Caki2 (cell line): ENCODE measurements at regions not wholly inside any gene's neighbourhood (a gene's known extent, or its start where the extent isn't known, plus 50 kb on each side); places are given as distances from the start of the nearest gene placed in this dataset.

Experiments used
- DNase-seq: peaks from one replicate; pipeline ENCODE4 v3.0.0-alpha.2; 2015; ENCODE audit warnings: low read depth
- in situ Hi-C: cut with HindIII; loops from 2 replicates; pipeline ENCODE4 v1.10.0; 2016; ENCODE audit warnings: low sequenced_read_pairs, low pct_unique_long_range_greater_than_20kb, mixed read lengths

DNA sequence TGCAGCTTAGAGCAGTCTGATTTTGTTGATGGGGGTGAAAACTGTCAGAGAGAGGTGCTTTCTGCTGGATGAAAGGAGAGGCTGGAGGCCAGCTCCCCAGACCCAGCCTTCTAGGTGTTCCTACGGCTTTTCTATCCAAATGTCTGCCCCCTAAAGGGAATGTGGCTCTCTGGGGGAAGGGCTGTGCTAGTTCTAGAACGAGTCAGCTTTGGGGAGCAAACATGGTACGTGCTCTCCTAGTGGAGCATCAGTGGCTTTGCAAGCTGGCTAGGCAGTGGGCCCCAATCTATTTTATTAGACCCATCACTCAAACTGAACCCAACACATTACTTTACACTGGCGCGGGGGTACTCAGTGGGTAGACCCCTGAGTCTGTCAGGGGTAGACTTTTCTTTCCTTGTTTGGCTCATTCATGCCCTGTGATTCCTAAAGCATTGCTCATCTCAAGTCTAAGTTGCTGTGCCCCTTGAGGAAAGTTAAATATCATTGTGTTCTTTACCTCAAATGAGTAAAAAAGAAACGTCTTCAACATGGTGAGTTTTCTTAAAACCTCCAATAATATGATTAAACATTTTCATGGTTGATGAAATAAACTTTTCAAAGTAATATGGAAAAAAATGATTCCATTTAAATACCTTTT is 254.9 kb downstream of the DLEU7 start:
- in situ Hi-C loops, result no loop called here
- DNase-seq, result no peak

DNA sequence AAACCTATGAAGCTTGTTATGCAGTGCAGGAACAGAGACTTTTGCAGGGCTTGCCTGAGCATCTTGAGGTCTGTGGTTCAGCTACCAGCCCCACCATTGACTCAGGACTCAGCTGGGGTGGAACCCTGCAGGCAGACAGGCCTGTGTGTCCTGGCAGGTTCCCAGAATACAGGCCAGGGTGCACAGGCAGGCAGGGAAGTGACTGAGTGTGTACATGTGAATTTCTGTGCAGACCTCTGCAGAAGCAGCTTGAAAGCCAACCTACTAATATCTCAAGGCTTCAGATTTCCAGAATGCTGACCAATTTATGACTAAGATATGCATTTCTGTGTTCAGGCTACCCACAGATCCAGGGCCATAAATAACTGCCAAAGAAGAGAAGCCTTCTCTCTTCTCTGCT is 254.4 kb downstream of the DLEU7 start:
- DNase-seq, result peak; percentile 12
- in situ Hi-C loops, result no loop called here

DNA sequence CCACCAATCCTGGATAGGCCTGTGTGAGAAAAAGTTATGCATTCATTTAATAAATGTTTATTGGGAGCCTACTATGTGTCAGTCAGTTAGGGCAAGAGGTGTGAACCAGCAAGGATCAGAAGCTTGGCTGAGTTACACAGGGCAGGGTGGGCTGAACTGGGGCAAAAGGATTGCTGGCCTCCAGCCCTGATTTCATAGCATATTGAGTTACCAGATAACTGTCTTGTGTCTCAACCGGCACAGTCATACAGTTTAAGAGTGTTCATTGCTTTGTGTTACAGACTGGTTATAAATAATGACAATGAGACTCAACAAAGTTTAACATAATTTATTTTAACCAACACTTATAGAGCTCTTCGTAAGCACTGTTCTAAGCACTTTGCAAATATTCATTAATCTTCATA is 253.8 kb downstream of the DLEU7 start:
- in situ Hi-C loops, result no loop called here
- DNase-seq, result peak; percentile 22

DNA sequence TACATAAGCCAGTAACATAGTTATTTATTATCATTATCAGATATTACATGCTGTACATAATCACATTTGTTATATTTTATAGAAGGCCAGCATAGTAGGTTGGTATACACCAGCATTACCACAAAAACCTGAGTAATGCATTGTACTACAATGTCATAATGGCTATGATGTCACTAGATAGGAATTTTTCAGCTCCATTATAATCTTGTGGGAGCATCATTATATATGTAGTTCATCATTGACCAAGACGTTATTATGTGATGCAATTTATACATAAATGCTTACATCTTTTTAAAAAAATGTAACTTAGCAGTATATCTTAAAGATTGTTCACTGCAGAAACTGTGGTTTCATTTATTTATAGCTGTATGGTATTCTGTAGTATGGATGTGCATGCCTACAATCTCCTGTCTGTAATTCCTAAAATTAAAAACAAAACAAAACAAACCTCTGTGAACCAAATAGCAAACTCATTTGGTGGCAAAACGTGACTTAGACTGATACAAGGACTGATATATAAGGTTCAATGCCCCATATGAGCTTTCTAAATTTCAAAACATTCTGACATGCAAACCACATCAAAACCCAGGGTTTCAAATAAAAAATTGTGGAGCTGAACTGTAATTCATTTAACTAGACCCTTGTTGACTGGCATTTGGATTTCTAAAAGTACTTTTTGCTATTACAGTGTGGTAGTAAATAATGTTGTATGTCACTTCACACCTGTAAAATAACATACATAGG is 250.9 kb downstream of the DLEU7 start:
- in situ Hi-C loops, result no loop called here
- DNase-seq, result peak; percentile 25

DNA sequence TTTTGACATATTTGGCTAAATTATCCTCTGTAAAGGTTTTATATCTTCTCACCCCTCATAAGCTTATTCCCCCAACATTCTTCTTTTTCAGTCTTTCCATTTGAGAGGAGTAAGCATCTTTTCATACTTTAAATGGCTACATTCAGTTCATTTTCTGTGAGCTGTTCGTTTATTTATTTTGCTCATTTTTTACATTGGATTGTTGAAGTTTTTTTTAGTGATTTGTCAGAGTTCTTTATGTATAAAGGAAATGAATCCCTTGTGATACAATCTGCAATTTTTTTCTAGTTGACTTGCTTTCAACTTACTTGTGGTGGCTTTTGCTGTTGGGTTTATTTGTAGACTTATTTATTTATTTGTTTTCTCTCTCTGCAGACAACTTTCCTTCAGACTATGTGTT is 250.3 kb downstream of the DLEU7 start:
- in situ Hi-C loops, result no loop called here
- no peak for DNase-seq

DNA sequence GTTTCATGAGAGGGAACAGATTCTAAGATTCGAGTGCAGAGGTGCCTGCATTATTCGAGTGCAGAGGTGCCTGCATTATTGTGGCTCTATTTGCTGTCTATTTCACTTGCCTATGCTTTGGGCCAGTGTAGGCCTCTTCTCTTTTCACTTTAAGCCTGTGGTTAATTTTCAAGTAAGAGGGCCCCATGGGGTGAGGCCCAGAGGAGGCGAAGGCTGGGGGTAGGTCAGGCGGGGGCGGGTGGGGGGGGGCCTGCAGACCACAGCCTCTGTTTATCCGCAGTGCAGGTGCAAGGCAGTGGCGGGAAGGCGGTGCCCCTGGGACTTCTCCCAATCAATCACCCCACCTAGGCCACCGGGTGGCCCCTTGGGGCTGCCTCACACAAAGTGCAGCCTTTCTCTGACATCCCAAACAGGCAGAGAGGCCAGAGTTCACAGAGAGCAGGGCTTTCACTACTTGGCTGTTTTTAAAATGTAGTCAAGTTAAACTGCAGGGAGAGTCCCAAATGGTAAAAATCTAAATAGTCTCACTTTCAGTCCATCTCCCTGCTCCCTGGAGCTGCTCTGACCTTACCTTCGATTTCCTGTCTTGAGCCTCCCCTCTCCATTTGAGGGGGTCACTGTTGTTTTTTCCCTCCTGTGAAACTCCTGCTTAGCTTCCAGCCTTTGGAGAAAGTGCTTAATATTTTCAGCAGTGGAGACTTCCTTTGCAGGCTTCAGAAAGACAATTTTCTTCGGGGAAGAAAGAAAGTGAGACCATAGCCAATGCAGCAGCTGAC is 249.0 kb downstream of the DLEU7 start:
- in situ Hi-C loops, result no loop called here
- no peak for DNase-seq

DNA sequence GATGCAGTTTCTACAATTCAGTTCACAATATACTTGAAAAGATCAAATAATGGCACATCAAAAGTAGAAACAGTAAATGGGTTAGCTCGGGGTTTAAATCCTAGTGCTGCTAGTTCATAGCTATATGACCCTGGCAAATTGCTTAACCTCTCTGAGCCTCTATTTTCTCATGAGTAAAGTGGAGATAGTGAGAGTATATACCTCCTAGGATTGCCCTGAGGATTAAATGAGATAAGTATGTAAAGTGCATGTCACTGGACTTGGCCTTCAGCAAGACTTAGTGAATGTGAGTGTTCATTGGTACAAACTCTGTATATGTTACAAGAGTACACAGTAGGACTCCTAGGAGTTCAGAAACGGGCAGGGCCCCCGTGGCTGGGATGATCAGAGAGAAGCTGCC is 248.3 kb downstream of the DLEU7 start:
- in situ Hi-C loops, result no loop called here
- DNase-seq, result no peak

DNA sequence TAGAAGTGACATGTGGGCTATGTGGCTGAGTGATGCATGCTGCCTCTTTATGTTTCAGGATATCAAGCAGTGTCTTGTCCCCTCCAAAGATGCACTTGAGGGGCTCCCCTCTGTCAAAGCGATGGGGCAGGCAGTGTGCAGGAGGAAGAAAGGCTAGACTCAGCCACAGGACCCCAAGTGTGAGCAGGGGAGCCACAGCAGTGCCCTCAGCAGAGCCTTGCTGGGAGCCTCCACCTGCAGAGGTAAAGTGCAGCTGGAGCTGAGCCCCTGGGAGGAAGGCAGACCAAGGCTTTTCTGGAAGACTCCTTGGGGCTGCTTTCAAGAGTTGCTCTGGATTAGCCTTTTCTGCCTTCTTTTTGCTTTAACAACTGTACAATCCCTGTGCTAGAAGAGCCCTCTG is 247.3 kb downstream of the DLEU7 start:
- in situ Hi-C loops, result no loop called here
- DNase-seq, result no peak

DNA sequence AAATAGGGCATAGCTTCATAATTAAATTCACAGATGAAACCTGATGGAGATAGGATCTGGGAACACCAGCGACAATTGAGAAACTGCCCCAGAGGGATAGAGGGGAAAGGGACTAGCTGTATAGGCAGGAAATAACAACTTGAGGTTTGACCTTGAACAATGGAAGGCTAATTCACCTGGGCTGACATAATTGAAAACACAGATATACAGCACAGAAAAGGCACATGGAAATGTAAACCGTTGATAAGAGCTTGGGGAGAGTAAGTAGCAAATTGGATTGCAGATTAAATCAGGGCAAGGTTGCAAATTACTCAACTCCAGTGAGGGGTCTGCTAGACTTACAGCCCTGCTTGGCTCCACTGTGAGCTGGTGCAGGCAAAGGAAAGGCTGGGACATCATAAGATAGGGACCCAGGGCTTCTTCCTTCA is 246.7 kb downstream of the DLEU7 start:
- DNase-seq, result no peak
- in situ Hi-C loops, result no loop called here

DNA sequence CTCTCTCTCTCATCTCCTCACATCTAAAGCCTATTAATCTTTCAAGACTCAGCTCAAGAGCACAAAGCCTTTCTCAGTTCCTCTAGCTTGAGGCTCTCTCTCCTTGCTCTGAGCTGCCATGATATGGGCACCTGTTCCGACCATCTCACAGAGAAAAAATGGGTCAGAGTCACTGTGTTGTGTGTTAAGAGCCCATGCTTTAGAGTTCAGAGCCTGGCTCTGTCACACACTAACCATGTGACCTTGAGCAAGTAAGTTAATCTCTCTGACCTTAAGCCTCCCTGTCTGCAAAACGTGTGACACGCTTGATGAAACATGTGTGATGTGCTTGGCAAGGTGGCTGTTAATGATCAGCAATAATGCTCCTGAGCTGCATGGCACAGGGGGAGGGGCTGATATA is 245.2 kb downstream of the DLEU7 start:
- in situ Hi-C loops, result no loop called here
- DNase-seq, result peak; percentile 51

DNA sequence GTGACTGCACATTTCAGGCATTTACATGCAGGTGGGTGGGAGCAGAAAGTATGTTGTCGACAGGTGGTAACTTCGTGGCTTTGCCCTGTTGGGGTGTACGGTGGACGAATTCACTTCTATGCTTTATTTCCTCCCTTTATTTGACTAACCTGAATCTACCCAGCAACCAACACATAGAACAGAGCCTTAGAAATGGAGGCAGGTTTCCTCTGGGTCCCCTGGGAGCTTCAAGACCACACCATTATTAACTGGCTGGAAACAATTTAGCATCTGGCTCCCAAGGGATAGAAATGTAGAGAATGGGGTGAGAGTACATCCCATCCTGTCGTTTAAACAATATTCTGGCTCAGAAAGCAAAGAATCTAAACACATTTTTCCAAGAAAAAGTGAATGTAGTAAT is 244.4 kb downstream of the DLEU7 start:
- no peak for DNase-seq
- in situ Hi-C loops, result no loop called here

DNA sequence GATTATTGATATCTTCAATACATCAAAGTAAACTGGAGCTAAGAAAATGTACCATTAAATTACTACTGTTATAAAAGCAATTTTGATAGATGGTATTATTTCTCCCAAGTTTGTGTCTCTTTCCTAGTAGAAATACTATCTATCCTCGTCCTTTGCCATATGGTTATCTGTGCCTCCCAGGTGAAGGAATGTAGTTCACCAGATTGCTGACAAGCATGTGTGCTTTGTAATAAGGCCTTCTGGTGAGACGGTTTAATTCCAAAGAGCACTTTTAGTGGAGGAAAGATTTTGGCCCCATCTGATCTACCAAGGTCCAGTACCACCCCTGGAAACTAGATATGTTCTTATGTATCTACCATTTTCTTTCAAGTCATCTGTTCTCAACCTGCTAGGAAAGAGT is 243.6 kb downstream of the DLEU7 start:
- DNase-seq, result no peak
- in situ Hi-C loops, result no loop called here

DNA sequence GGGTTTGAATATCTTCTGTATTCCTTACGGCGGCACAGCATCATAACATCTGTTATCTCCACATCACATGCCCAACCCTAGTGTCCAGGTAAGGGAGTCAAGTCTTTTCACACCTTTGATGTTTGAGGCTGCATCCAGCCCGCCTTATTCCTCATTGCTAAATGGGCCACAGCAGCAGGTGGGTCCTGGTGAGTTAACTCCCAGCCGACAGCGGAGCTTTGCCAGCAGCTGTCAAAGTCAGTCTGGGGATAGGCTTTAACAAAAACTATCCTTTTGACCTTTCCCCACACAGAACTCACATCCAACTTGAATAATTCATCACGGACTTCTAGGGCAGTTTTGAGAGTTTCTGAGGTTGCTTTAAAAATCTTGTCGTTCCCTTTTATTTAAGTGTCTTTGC is 235.1 kb downstream of the DLEU7 start:
- no peak for DNase-seq
- in situ Hi-C loops, result no loop called here

DNA sequence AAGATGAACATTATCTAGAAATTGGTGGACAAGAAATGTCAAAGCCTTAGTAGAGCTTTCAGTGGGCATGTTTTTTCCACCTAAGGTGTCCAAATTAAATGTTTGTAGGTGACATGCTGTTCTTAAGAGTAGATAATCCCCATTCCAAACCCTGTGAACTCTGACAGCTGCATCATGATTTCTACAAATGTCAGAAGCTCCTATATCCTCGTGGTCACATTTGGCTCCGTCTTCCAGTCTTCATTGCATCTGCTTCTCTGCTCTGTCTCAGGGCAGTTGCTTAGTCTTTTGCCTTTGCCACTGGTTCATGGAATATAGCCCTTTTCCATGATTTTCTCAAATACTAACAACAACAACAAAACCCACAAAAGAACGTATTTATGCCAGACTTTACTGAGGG is 234.5 kb downstream of the DLEU7 start:
- no peak for DNase-seq
- in situ Hi-C loops, result no loop called here

DNA sequence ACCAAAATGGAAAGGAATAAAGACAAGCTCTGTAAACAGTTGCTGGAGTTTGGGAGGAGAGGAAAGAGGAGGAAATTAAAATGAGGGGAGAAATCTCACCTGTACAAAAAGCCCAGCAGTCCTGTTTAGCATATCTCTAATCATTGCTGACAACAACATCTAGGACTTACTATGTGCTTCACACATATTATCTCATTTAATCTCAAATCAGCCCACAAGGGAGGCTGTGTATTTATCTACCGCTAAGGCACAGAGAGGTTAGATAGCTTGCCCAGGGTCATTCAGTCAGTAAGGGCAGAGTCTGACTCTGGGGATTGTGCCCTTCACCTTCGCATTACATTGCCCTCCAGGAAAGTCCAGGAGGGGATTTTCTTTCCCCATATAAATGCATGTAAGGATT is 233.3 kb downstream of the DLEU7 start:
- no peak for DNase-seq
- in situ Hi-C loops, result no loop called here

DNA sequence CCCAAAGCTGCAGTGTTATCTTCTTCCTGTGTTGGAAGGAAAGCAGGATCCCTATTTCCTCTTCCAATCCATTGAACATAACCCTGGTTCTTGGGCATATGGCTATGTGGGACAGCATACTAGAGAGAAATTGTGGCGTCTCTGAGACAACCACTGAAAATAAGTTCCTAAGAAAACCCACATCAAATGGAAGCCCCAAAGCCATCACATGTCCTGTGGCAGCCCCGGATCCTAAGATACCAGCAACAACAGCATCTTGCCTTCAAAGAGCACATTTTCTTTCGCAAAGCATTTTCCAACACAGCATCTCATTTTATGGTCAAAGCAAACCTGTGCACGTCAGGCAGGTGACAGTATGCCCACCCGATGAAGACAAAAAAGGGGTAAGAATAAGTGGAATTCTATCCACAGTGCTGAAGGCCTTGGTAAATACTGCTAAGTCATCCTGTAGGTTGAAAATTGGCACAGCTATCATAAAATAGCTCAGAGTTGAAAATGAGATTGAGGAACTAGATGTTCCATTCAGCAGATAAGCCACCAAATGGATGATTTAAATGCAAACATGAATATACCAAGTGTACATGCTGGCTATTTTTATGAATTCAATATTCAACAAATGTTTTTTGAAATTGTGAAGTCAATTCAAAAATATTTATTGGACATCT is 232.2 kb downstream of the DLEU7 start:
- DNase-seq, result no peak
- in situ Hi-C loops, result no loop called here

DNA sequence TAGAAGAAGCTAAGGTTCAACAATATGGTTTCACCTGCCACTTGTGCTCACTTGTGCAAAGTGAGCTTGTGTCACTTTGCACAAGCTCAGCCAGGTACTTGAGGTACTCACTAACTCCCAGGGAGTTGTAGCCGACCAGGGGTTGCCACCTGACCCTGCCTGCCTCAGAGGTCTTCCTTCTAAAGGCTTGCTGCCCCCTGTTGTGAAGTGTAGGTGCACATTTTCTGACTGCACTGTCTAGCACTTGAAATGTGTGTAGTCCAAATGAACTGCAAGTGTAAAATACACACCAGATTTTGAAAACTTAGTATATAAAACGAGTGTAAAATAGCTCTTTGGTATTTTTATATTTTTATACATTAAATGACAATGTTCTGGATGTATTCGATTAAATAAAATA is 230.8 kb downstream of the DLEU7 start:
- in situ Hi-C loops, result no loop called here
- no peak for DNase-seq

DNA sequence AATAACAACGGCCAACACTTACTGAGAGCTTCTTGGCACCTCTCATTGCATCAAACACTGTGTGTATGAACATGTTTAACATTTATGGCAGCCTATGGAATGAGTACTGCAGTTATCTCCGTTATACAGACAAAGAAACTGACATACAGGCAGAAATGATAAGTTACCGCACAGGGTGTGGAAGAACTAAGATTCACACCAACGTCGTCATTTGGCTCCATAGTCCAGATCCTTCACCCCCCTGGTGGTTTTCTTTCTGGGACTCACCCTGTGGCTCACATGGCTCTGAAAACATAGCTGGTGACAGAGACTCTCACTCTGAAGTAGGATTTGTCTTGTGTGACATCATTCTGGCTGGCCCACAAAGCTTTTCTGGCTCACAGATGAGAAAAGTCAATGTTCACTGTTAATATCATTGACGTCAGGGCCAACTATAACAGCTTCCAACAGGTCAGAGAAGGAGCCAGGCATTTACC is 230.1 kb downstream of the DLEU7 start:
- in situ Hi-C loops, result no loop called here
- DNase-seq, result no peak

DNA sequence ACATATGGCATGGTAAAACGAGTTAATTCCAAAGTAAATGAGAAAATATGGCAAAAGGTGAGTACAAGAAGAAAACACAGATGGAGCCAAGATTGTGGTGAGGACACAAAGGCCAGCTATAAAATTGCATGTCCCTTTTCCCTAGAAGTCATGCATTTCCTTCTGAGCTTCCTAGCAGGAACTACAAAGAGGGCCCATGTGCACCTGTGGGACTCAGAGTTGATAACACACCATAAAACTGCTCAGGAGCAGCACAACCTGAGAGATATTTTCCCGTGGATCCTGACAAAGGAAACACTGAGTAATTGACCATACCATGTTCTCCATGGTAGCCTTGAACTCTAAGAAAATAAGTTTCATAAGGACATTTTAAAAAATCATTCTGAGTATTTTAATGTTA is 228.3 kb downstream of the DLEU7 start:
- DNase-seq, result no peak
- in situ Hi-C loops, result no loop called here
